ENCODE measurements at regions not wholly inside any gene's neighbourhood (a gene's known extent, or its start where the extent isn't known, plus 50 kb on each side); places are given as distances from the start of the nearest gene placed in this dataset.
A peak's percentile ranks its signal among the peaks of the same experiment; 100 is the strongest.

DNA sequence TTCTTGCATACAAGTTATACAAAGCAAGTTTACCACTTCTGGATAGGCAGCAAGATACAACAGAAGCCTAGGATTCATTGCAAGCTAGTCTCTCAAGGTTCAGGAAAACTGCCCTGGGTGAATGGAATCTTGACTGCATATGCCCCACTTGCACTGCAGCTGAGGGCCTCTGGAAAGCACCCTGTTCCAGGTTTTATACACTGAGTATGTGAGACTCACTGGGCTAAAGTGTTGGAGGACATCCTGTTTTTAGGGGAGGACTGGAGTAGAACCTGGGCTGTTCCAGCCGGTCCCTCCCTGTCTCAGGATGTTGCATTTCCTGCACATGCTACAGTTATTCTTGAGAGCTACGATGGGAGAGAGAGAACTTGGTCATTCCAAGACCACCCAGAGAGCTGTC lies 168.5 kb upstream of the NUDT6 start:
- no peak overlapping the region for H3K27ac ChIP-seq
- H3K4me3 ChIP-seq = no peak overlapping the region
- DNase-seq = no peak
- no peaks in the 10 kb centered on the region for H3K27me3 ChIP-seq
- no peak for TF ChIP-seq POLR2AphosphoS5 (IDR thresholded peaks at IDR 0.05)
- TF ChIP-seq EP300 (IDR thresholded peaks at IDR 0.05) = no peak
- no peak for TF ChIP-seq POLR2A (IDR thresholded peaks at IDR 0.05)
- TF ChIP-seq, protein P1, sequence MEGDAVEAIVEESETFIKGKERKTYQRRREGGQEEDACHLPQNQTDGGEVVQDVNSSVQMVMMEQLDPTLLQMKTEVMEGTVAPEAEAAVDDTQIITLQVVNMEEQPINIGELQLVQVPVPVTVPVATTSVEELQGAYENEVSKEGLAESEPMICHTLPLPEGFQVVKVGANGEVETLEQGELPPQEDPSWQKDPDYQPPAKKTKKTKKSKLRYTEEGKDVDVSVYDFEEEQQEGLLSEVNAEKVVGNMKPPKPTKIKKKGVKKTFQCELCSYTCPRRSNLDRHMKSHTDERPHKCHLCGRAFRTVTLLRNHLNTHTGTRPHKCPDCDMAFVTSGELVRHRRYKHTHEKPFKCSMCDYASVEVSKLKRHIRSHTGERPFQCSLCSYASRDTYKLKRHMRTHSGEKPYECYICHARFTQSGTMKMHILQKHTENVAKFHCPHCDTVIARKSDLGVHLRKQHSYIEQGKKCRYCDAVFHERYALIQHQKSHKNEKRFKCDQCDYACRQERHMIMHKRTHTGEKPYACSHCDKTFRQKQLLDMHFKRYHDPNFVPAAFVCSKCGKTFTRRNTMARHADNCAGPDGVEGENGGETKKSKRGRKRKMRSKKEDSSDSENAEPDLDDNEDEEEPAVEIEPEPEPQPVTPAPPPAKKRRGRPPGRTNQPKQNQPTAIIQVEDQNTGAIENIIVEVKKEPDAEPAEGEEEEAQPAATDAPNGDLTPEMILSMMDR (IDR thresholded peaks at IDR 0.05) = no peak
- peaks cover 0 to 12% (median 4%) of the 10 kb centered on the region in 4 donors for H3K36me3 ChIP-seq
- 89 to 92% methylated on average over 2 of the region's 2 CpGs for WGBS, 2 donors
- no peaks in the 10 kb centered on the region for H3K4me1 ChIP-seq
- intact Hi-C loops (cut with DNase I) = no loop called here
- H3K9me3 ChIP-seq = no peaks in the 10 kb centered on the region

DNA sequence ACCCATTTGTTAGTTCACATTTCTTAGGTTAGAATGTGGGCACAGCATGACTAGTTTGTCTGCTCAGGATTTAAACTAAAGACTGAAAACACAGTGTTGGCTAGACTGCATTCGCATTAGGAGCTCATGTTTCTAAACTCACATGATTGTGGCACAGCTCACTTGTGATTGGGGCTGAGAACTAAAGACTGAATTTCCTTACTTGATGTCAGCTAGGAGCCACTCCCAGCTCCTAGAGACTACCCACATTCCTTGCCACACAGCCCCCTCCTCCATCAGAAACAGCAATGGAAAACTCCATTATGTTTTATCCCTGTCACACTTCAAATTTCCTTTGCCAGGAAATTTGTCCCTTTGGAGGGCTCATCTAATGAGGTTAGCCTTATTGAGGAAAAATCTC lies 170.2 kb upstream of the NUDT6 start:
- TF ChIP-seq POLR2AphosphoS5 (IDR thresholded peaks at IDR 0.05) (no peak), POLR2A (IDR thresholded peaks at IDR 0.05) (no peak), EP300 (IDR thresholded peaks at IDR 0.05) (no peak)
- TF ChIP-seq, protein P1 (IDR thresholded peaks at IDR 0.05) = no peak
- intact Hi-C loops (cut with DNase I) = no loop called here
- WGBS, 2 donors = 96 to 97% methylated on average over 1 of the region's 1 CpG
- Histone ChIP-seq H3K27ac (no peak overlapping the region), H3K4me1 (no peaks in the 10 kb centered on the region), H3K36me3 (peaks cover 0 to 12% (median 4%) of the 10 kb centered on the region in 4 donors), H3K9me3 (no peaks in the 10 kb centered on the region), H3K4me3 (no peak overlapping the region), H3K27me3 (no peaks in the 10 kb centered on the region)
- no peak for DNase-seq

DNA sequence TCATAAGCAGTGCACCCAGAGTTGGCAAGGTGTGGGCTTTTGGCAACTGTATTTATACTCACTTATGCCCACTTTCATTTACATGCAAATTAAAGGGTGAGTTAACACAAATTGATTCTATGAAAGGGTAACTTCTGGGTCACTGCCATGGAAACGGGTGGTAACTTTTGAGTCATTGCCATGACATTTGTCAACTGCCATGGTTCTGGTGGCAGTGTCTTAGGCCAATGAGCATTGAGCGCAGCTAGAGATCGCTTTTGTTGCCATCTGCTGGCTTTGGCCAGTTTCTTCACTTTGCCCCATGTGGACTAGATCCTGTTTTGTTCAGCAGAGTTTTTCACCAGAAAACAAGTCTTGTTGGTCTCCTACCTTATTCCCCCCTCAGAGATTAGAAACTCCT lies 170.8 kb upstream of the NUDT6 start:
- Histone ChIP-seq H3K27ac (no peak overlapping the region), H3K36me3 (peaks cover 0 to 12% (median 4%) of the 10 kb centered on the region in 4 donors), H3K4me1 (no peaks in the 10 kb centered on the region), H3K27me3 (no peaks in the 10 kb centered on the region), H3K9me3 (no peaks in the 10 kb centered on the region), H3K4me3 (no peak overlapping the region)
- no peak for DNase-seq
- TF ChIP-seq, protein P1 (IDR thresholded peaks at IDR 0.05) = no peak
- TF ChIP-seq POLR2AphosphoS5 (IDR thresholded peaks at IDR 0.05) (no peak), EP300 (IDR thresholded peaks at IDR 0.05) (no peak), POLR2A (IDR thresholded peaks at IDR 0.05) (no peak)
- intact Hi-C loops (cut with DNase I) = no loop called here
- WGBS, 2 donors = 97 to 98% methylated on average over 3 of the region's 3 CpGs

DNA sequence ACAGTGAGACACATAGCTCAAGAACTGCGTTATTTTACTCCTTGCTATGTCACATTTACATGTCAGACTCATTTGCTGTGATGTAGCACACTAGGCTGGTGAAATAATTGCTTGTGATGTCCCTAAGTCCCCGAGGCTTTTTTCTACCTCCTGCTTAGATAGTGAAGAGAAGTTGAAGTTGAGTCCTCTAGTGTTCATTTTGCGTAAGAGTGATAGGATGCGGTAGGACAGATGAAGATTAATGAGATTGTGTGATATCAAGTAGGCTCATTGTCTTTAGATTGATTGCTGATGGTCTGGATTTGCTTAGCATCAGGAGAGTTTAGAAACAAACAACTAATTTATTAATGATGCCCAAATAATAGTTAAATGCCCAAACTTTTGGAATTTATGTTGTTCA lies 173.6 kb upstream of the NUDT6 start:
- TF ChIP-seq POLR2A (IDR thresholded peaks at IDR 0.05) (no peak), EP300 (IDR thresholded peaks at IDR 0.05) (no peak), POLR2AphosphoS5 (IDR thresholded peaks at IDR 0.05) (no peak)
- TF ChIP-seq, protein P1 (IDR thresholded peaks at IDR 0.05) = no peak
- WGBS, 2 donors = 79 to 91% methylated on average over 4 of the region's 4 CpGs
- intact Hi-C loops (cut with DNase I) = no loop called here
- H3K27ac ChIP-seq = no peak overlapping the region
- H3K4me1 ChIP-seq = no peaks in the 10 kb centered on the region
- H3K9me3 ChIP-seq = no peaks in the 10 kb centered on the region
- no peak overlapping the region for H3K4me3 ChIP-seq
- DNase-seq = no peak
- peaks cover 0 to 6% (median under 1%) of the 10 kb centered on the region in 4 donors for H3K36me3 ChIP-seq
- no peaks in the 10 kb centered on the region for H3K27me3 ChIP-seq

DNA sequence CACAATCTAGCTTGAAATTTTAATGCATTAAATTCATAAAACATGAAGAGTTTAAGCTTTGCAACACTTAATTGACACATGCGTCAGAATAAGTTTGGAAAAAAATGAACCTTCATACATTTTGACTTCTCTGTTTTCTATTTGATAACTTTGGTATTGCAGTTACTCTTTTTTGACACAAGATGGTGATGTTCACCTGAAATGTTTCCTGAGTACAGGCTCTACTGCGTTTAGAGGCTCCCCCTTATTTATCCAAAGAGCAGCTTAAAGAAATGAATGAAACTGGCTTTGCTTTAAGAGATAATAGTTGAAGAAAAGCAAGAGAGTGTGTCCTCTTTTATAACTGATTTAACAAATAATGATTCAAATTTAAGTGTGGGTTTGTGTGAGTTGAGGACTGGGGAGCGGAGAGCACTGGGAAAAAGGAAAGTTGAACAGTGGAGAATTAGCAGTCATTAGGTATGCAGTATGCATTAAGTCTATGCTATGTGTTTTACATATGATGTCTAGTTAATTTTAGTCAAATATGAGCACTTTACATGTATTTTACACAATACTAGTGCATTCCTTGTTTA lies 180.6 kb upstream of the NUDT6 start:
- DNase-seq = no peak

More for the DNA sequence above, 180.6 kb upstream of the NUDT6 start:
- Histone ChIP-seq H3K4me1 (peaks cover 0 to 9% (median 5%) of the 10 kb centered on the region in 4 donors), H3K4me3 (no peak overlapping the region), H3K27ac (no peak overlapping the region), H3K36me3 (no peaks in the 10 kb centered on the region), H3K27me3 (no peaks in the 10 kb centered on the region), H3K9me3 (no peaks in the 10 kb centered on the region)
- TF ChIP-seq, protein P1 (IDR thresholded peaks at IDR 0.05) = peak; percentile 45 to 75 (median 52)
- TF ChIP-seq EP300 (IDR thresholded peaks at IDR 0.05) = no peak
- intact Hi-C loops (cut with DNase I) = loop anchor here (2.0 to 10.0 kb wide), 4 partner anchors 294 to 1219 kb away; partner anchors contain the start of gene SPRY1
- 50 to 61% methylated on average over 3 of the region's 3 CpGs for WGBS, 2 donors
